Cardiac fibroblast (primary cell): ENCODE measurements at regions not wholly inside any gene's neighbourhood (a gene's known extent, or its start where the extent isn't known, plus 50 kb on each side); places are given as distances from the start of the nearest gene placed in this dataset.
"Not testable (repeated sequence)": the region's sequence is repeated elsewhere in the genome, so short reads cannot be mapped to it uniquely, and the experiment has no call there.

Source experiments
- DNase-seq, 2 donors: peaks; one replicate each; pipeline versions ENCODE4 v3.0.0 to v3.0.0-alpha.2; 2010; ENCODE audit warnings: low read depth in 2 of 2
- H3K4me3 ChIP-seq, 2 donors: replicated peaks in 1 of 2; 1 replicate in 1 of 2; 2 replicates in 1 of 2; pipeline ENCODE4 v1.5.1; 2011; ENCODE audit warnings: low read depth in 2 of 2, low read length in 2 of 2, mild to moderate bottlenecking in 2 of 2, moderate library complexity in 1 of 2
- CTCF ChIP-seq: IDR thresholded peaks from one replicate; pipeline ENCODE4 v1.5.1; 2011; ENCODE audit warnings: low read depth, mild to moderate bottlenecking, low read length, inconsistent platforms

GRCh38 chr5:92944903-92945604 lies 636.0 kb downstream of the NR2F1-AS1 start:
- no peak for TF ChIP-seq CTCF
- H3K4me3 ChIP-seq = no peak overlapping the region
- DNase-seq = peak; percentile 85

GRCh38 chr5:92944337-92944736 lies 636.7 kb downstream of the NR2F1-AS1 start:
- no peak for TF ChIP-seq CTCF
- no peak for DNase-seq
- no peak overlapping the region for H3K4me3 ChIP-seq

- TF ChIP-seq CTCF = no peak
- no peak for DNase-seq
Measured at GRCh38 chr5:92942762-92943161, 638.3 kb downstream of the NR2F1-AS1 start.

GRCh38 chr5:92941806-92942205 lies 639.2 kb downstream of the NR2F1-AS1 start:
- TF ChIP-seq CTCF = no peak
- no peak overlapping the region for H3K4me3 ChIP-seq
- DNase-seq = no peak

More at GRCh38 chr5:92942762-92943161, 638.3 kb downstream of the NR2F1-AS1 start:
- no peak overlapping the region for H3K4me3 ChIP-seq

- no peak overlapping the region for H3K4me3 ChIP-seq
- DNase-seq = peak in 1 of 2 donors; percentile 29
- TF ChIP-seq CTCF = no peak
Measured at GRCh38 chr5:92939428-92939827, 641.6 kb downstream of the NR2F1-AS1 start.

- H3K4me3 ChIP-seq, DNase-seq: not testable (repeated sequence)
Measured at GRCh38 chr5:92937396-92937795, 643.6 kb downstream of the NR2F1-AS1 start.

GRCh38 chr5:92930057-92930456 lies 651.0 kb downstream of the NR2F1-AS1 start:
- no peak for DNase-seq
- TF ChIP-seq CTCF = no peak
- no peak overlapping the region for H3K4me3 ChIP-seq
